Endothelial cell (in vitro differentiated cells): ENCODE measurements at regions not wholly inside any gene's neighbourhood (a gene's known extent, or its start where the extent isn't known, plus 50 kb on each side); places are given as distances from the start of the nearest gene placed in this dataset.

Experiments used
- DNase-seq: peaks from one replicate; pipeline ENCODE4 v3.0.0; 2021; ENCODE audit warnings: low spot score
- H3K27ac Mint-ChIP-seq: one replicate; pipeline ENCODE4 v1.8.0; 2021; ENCODE audit warnings: mixed read lengths, inconsistent platforms; ENCODE audit not compliant: unreplicated experiment
- H3K27me3 Mint-ChIP-seq: one replicate; pipeline ENCODE4 v1.8.0; 2021; ENCODE audit warnings: mild to moderate bottlenecking, moderate library complexity, mixed read lengths, inconsistent platforms; ENCODE audit not compliant: unreplicated experiment
- H3K36me3 Mint-ChIP-seq: one replicate; pipeline ENCODE4 v1.8.0; 2021; ENCODE audit warnings: mild to moderate bottlenecking, low read depth, mixed read lengths, inconsistent platforms; ENCODE audit not compliant: unreplicated experiment
- H3K4me1 Mint-ChIP-seq: one replicate; pipeline ENCODE4 v1.8.0; 2021; ENCODE audit warnings: mild to moderate bottlenecking, mixed read lengths, inconsistent platforms; ENCODE audit not compliant: unreplicated experiment
- H3K4me3 Mint-ChIP-seq: one replicate; pipeline ENCODE4 v1.8.0; 2021; ENCODE audit warnings: mild to moderate bottlenecking, mixed read lengths, inconsistent platforms; ENCODE audit not compliant: unreplicated experiment
- H3K9me3 Mint-ChIP-seq: one replicate; pipeline ENCODE4 v1.8.0; 2021; ENCODE audit warnings: mixed read lengths, inconsistent platforms; ENCODE audit not compliant: unreplicated experiment
- TF ChIP-seq, protein P1 (sequence below): fragments of 200-600 bp; sonication (generic); IDR thresholded peaks from one replicate; pipeline ENCODE4 v1.5.0; 2021; ENCODE audit warnings: antibody characterized with exemption; ENCODE audit not compliant: unreplicated experiment

DNA sequence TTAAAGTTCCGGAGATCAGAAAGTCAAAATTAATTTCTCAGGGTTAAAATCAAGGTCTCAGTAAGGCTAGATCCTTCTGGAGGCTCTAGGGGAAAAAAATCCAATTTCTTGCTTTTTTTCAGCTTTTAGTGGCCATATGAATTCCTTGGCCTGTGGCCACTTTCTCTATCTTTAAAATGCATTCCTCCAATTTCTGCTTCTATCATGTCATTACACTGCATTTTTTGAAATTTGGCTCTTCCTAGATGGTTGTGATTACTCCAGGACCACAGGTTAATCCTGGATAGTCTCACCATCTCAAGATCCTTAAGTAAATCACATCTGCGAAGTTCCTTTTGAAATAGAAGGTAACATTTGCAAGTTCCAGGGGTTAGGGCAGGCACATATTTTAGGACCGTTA is 1294.9 kb upstream of the CITED2 start:
- Mint-ChIP-seq H3K27ac (no peak overlapping the region), H3K4me1 (no peaks in the 10 kb centered on the region), H3K9me3 (no peaks in the 10 kb centered on the region), H3K27me3 (peaks cover 1% of the 10 kb centered on the region), H3K36me3 (no peaks in the 10 kb centered on the region), H3K4me3 (no peak overlapping the region)
- TF ChIP-seq, protein P1, sequence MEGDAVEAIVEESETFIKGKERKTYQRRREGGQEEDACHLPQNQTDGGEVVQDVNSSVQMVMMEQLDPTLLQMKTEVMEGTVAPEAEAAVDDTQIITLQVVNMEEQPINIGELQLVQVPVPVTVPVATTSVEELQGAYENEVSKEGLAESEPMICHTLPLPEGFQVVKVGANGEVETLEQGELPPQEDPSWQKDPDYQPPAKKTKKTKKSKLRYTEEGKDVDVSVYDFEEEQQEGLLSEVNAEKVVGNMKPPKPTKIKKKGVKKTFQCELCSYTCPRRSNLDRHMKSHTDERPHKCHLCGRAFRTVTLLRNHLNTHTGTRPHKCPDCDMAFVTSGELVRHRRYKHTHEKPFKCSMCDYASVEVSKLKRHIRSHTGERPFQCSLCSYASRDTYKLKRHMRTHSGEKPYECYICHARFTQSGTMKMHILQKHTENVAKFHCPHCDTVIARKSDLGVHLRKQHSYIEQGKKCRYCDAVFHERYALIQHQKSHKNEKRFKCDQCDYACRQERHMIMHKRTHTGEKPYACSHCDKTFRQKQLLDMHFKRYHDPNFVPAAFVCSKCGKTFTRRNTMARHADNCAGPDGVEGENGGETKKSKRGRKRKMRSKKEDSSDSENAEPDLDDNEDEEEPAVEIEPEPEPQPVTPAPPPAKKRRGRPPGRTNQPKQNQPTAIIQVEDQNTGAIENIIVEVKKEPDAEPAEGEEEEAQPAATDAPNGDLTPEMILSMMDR, result no peak
- DNase-seq, result no peak

DNA sequence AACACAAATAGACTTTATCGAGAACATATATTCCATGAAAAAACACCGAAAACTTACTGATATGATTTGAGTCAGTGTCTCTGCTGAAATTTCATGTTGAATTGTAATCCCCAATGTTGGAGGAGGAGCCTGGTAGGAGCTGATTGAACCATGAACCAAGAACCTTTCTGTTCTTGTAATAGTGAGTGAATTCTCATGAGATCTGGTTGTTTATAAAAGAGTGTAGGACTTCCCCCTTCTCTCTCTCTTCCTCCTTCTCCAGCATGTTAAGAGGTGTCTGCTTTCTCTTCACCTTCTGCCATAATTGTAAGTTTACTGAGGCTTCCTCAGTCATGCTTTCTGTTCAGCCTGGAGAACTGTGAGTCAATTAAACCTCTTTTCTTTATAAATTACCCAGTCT is 1289.3 kb upstream of the CITED2 start:
- H3K27me3 Mint-ChIP-seq, result peaks cover 2% of the 10 kb centered on the region
- no peaks in the 10 kb centered on the region for H3K4me1 Mint-ChIP-seq
- H3K9me3 Mint-ChIP-seq, result no peaks in the 10 kb centered on the region
- DNase-seq, result no peak
- no peak overlapping the region for H3K27ac Mint-ChIP-seq
- TF ChIP-seq, protein P1, result no peak
- H3K4me3 Mint-ChIP-seq, result no peak overlapping the region
- no peaks in the 10 kb centered on the region for H3K36me3 Mint-ChIP-seq

DNA sequence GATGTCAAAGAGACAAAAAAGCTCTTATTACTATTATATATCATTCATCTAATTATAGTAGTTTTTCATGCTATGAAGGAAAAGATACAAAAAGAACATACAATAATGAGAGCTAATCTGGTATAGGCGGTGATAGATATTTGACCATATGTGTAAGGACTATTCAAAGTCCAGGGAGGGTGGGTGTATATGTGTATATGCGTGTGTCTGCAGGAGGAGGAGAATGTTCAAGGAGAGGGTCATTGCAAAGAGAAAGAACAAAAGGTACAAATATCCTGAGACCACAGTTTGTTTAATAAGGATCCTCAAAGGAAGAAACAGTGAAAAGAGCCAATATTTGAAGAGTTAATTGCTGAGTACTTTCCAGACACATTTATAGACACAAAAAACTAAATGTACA is 1288.6 kb upstream of the CITED2 start:
- H3K4me1 Mint-ChIP-seq, result no peaks in the 10 kb centered on the region
- H3K36me3 Mint-ChIP-seq, result no peaks in the 10 kb centered on the region
- H3K4me3 Mint-ChIP-seq, result no peak overlapping the region
- peaks cover 2% of the 10 kb centered on the region for H3K27me3 Mint-ChIP-seq
- no peak for DNase-seq
- H3K27ac Mint-ChIP-seq, result no peak overlapping the region
- no peaks in the 10 kb centered on the region for H3K9me3 Mint-ChIP-seq
- TF ChIP-seq, protein P1, result no peak

DNA sequence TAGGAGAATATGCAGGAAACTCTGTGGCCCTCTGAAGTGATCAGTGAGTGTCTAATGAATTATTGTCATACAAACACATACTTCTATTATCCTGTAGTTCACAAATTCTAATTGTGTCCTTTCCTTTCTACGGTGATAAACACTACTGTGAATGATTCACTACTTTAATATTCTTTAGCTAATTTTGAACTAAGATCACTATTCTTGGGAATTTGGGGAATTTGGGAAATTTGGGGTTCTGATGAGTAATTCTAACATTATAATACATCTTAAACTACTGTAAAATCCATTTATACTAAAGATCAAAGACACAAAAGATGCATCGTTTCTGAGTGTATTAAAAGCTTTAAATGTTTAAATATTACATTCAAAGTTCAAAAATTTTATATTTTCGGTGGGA is 1287.2 kb upstream of the CITED2 start:
- no peak overlapping the region for H3K27ac Mint-ChIP-seq
- no peaks in the 10 kb centered on the region for H3K4me1 Mint-ChIP-seq
- TF ChIP-seq, protein P1, result no peak
- no peak overlapping the region for H3K4me3 Mint-ChIP-seq
- H3K9me3 Mint-ChIP-seq, result no peaks in the 10 kb centered on the region
- DNase-seq, result no peak
- no peaks in the 10 kb centered on the region for H3K36me3 Mint-ChIP-seq
- peaks cover 2% of the 10 kb centered on the region for H3K27me3 Mint-ChIP-seq

DNA sequence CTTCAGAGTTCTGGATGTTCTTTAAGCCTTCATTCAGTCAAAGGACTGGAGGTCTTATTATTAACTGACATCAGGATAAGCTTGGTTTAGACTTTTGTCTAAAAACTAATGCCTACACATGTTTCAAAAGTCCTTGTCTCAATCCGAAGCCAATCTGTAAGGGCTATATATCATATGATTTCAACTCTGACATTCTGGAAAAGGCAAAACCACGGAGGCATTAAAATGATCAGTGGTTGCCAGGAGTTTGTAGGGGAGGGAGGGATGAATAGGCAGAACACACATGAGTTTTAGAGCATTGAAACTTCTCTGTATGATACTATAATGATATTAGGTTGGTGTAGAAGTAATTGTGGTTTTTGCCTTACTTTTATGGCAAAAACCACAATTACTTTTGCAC is 1285.8 kb upstream of the CITED2 start:
- Mint-ChIP-seq H3K36me3 (no peaks in the 10 kb centered on the region), H3K4me1 (no peaks in the 10 kb centered on the region), H3K27ac (no peak overlapping the region), H3K9me3 (no peaks in the 10 kb centered on the region), H3K4me3 (no peak overlapping the region), H3K27me3 (peaks cover 2% of the 10 kb centered on the region)
- no peak for DNase-seq
- TF ChIP-seq, protein P1, result no peak
